Anterior cingulate cortex (tissue), 58 donors: ENCODE measurements at regions not wholly inside any gene's neighbourhood (a gene's known extent, or its start where the extent isn't known, plus 50 kb on each side); places are given as distances from the start of the nearest gene placed in this dataset.

Experiments used
- DNase-seq, 58 donors: peaks; one replicate each; lab custom pipeline; 2025; lab: John Stamatoyannopoulos, UW

GRCh38 chr11:91691872-91692271, 532.7 kb upstream of the FAT3 start:
- DNase-seq: no peak

GRCh38 chr11:91688672-91689071, 535.9 kb upstream of the FAT3 start:
- no peak for DNase-seq

GRCh38 chr11:91686700-91687099, 537.9 kb upstream of the FAT3 start:
- no peak for DNase-seq

GRCh38 chr11:91686281-91686680, 538.3 kb upstream of the FAT3 start:
- DNase-seq: no peak

GRCh38 chr11:91673705-91674104, 550.9 kb upstream of the FAT3 start:
- DNase-seq: no peak

- DNase-seq: no peak
Observed at GRCh38 chr11:91664521-91664920, 560.1 kb upstream of the FAT3 start.

- no peak for DNase-seq
Observed at GRCh38 chr11:91660036-91660435, 564.6 kb upstream of the FAT3 start.

- DNase-seq: no peak
Observed at GRCh38 chr11:91654686-91655085, 569.9 kb upstream of the FAT3 start.

GRCh38 chr11:91653079-91653754, 571.4 kb upstream of the FAT3 start:
- peak in 5 of 58 donors; percentile 1 to 19 (median 2) for DNase-seq

- DNase-seq: no peak
Observed at GRCh38 chr11:91650802-91651201, 573.8 kb upstream of the FAT3 start.

- DNase-seq: no peak
Observed at GRCh38 chr11:91641153-91641552, 583.5 kb upstream of the FAT3 start.

GRCh38 chr11:91639359-91639758, 585.3 kb upstream of the FAT3 start:
- no peak for DNase-seq

- no peak for DNase-seq
Observed at GRCh38 chr11:91630916-91631673, 593.5 kb upstream of the FAT3 start.

GRCh38 chr11:91625495-91625894, 599.1 kb upstream of the FAT3 start:
- DNase-seq: no peak

GRCh38 chr11:91624021-91624420, 600.6 kb upstream of the FAT3 start:
- no peak for DNase-seq

GRCh38 chr11:91608677-91609076, 615.9 kb upstream of the FAT3 start:
- DNase-seq: no peak

GRCh38 chr11:91596111-91596510, 628.5 kb upstream of the FAT3 start:
- DNase-seq: no peak

GRCh38 chr11:91591021-91591420, 633.6 kb upstream of the FAT3 start:
- DNase-seq: no peak

GRCh38 chr11:91587131-91587530, 637.5 kb upstream of the FAT3 start:
- DNase-seq: no peak

GRCh38 chr11:91585035-91585801, 639.4 kb upstream of the FAT3 start:
- DNase-seq: no peak

- no peak for DNase-seq
Observed at GRCh38 chr11:91563176-91563575, 661.4 kb upstream of the FAT3 start.
